ENCODE measurements at regions not wholly inside any gene's neighbourhood (a gene's known extent, or its start where the extent isn't known, plus 50 kb on each side); places are given as distances from the start of the nearest gene placed in this dataset.

- Histone ChIP-seq H2AFZ (ENCODE audit: control insufficient read depth, low read length) (no peak overlapping the region), H3K9me1 (ENCODE audit: control insufficient read depth, extremely low read depth, insufficient read depth, low read length) (no peaks in the 10 kb centered on the region), H3K9ac (ENCODE audit: control insufficient read depth, extremely low read depth, insufficient read depth, low read length) (no peak overlapping the region), H3K9me3 (ENCODE audit: control insufficient read depth, low read depth, low read length) (no peaks in the 10 kb centered on the region), H3K36me3 (ENCODE audit: control insufficient read depth in 2 of 2, extremely low read depth in 1 of 2, insufficient read depth in 2 of 2, low read length in 2 of 2) (no peaks in the 10 kb centered on the region), H3K79me2 (ENCODE audit: control insufficient read depth, insufficient read depth, low read length) (no peaks in the 10 kb centered on the region), H3K27ac (ENCODE audit: control insufficient read depth, insufficient read depth, low read length) (no peak overlapping the region), H3K4me3 (ENCODE audit: control insufficient read depth in 2 of 3, extremely low read depth in 1 of 3, insufficient read depth in 2 of 3, low read depth in 1 of 3, low read length in 3 of 3) (no peak overlapping the region), H4K20me1 (ENCODE audit: control insufficient read depth, extremely low read depth, insufficient read depth, low read length) (no peaks in the 10 kb centered on the region), H3K4me1 (ENCODE audit: control insufficient read depth, extremely low read depth, insufficient read depth, low read length) (no peaks in the 10 kb centered on the region), H3K4me2 (ENCODE audit: control insufficient read depth, extremely low read depth, insufficient read depth, low read depth, low read length) (no peak overlapping the region), H3K27me3 (ENCODE audit: control insufficient read depth, extremely low read depth, insufficient read depth, low read length) (no peaks in the 10 kb centered on the region)
- dilution Hi-C loops (cut with MboI; ENCODE audit: extremely low pct_ligation_motif_present, low sequenced_read_pairs) = no loop called here
- no peak for DNase-seq (ENCODE audit: low read depth, low spot score)
- no peak for TF ChIP-seq EZH2 (IDR thresholded peaks at IDR 0.05; ENCODE audit: low read length)
- TF ChIP-seq CTCF (optimal IDR thresholded peaks at IDR 0.05 in 1 of 3, IDR thresholded peaks at IDR 0.05 in 1 of 3, conservative IDR thresholded peaks at IDR 0.05 in 1 of 3; ENCODE audit: extremely low read depth in 1 of 3, insufficient read depth in 2 of 3, low read length in 3 of 3) = no peak
- no peak for FAIRE-seq
Observed at GRCh38 chr13:74920361-74920760, 561.6 kb downstream of the TBC1D4 start.

- Histone ChIP-seq H3K9ac (ENCODE audit: control insufficient read depth, extremely low read depth, insufficient read depth, low read length) (no peak overlapping the region), H3K79me2 (ENCODE audit: control insufficient read depth, insufficient read depth, low read length) (no peaks in the 10 kb centered on the region), H3K9me1 (ENCODE audit: control insufficient read depth, extremely low read depth, insufficient read depth, low read length) (no peaks in the 10 kb centered on the region), H3K4me1 (ENCODE audit: control insufficient read depth, extremely low read depth, insufficient read depth, low read length) (no peaks in the 10 kb centered on the region), H3K27ac (ENCODE audit: control insufficient read depth, insufficient read depth, low read length) (no peak overlapping the region), H3K36me3 (ENCODE audit: control insufficient read depth in 2 of 2, extremely low read depth in 1 of 2, insufficient read depth in 2 of 2, low read length in 2 of 2) (no peaks in the 10 kb centered on the region), H3K4me3 (ENCODE audit: control insufficient read depth in 2 of 3, extremely low read depth in 1 of 3, insufficient read depth in 2 of 3, low read depth in 1 of 3, low read length in 3 of 3) (no peak overlapping the region), H2AFZ (ENCODE audit: control insufficient read depth, low read length) (no peak overlapping the region), H3K9me3 (ENCODE audit: control insufficient read depth, low read depth, low read length) (no peaks in the 10 kb centered on the region), H3K27me3 (ENCODE audit: control insufficient read depth, extremely low read depth, insufficient read depth, low read length) (no peaks in the 10 kb centered on the region), H4K20me1 (ENCODE audit: control insufficient read depth, extremely low read depth, insufficient read depth, low read length) (no peaks in the 10 kb centered on the region), H3K4me2 (ENCODE audit: control insufficient read depth, extremely low read depth, insufficient read depth, low read depth, low read length) (no peak overlapping the region)
- DNase-seq (ENCODE audit: low read depth, low spot score) (no peak), FAIRE-seq (no peak)
- dilution Hi-C loops (cut with MboI; ENCODE audit: extremely low pct_ligation_motif_present, low sequenced_read_pairs) = no loop called here
- TF ChIP-seq CTCF (optimal IDR thresholded peaks at IDR 0.05 in 1 of 3, IDR thresholded peaks at IDR 0.05 in 1 of 3, conservative IDR thresholded peaks at IDR 0.05 in 1 of 3; ENCODE audit: extremely low read depth in 1 of 3, insufficient read depth in 2 of 3, low read length in 3 of 3) = no peak
- TF ChIP-seq EZH2 (IDR thresholded peaks at IDR 0.05; ENCODE audit: low read length) = no peak
Observed at GRCh38 chr13:74919914-74920313, 562.1 kb downstream of the TBC1D4 start.
